ENCODE measurements at regions not wholly inside any gene's neighbourhood (a gene's known extent, or its start where the extent isn't known, plus 50 kb on each side); places are given as distances from the start of the nearest gene placed in this dataset.

DNA sequence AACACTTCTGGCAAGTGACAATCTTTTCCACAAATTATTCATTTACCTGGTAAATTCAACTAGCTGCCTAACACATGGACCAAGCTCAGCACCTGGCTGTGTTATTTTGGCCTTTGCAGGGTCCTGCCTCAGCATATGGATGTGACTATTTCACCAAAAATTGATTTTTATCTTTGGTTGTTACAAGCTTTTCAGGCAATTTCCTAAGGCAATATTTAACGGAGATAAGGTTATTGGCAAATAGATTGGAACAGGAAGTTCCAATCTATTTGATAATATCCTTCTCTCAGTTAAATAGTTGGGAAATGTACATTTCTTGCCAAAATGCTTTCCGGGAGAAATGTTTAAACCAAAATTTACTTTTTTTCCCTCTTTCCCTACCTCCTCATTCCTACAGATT lies 415.2 kb upstream of the SMARCA2 start:
- Histone ChIP-seq H3K4me1 (ENCODE audit: insufficient read depth) (no peaks in the 10 kb centered on the region), H2AFZ (no peak overlapping the region), H3K9me2 (replicated peaks; ENCODE audit: insufficient read depth) (no peaks in the 10 kb centered on the region), H3K4me3 (no peak overlapping the region), H3K79me2 (no peaks in the 10 kb centered on the region), H3K27ac (no peak overlapping the region), H3K9me3 (ENCODE audit: low read depth) (no peaks in the 10 kb centered on the region), H3K36me3 (replicated peaks; ENCODE audit: insufficient read depth, low read depth) (no peaks in the 10 kb centered on the region), H3K27me3 (no peaks in the 10 kb centered on the region), H4K20me1 (ENCODE audit: insufficient read depth, poor library complexity, severe bottlenecking) (no peaks in the 10 kb centered on the region), H3K4me2 (no peak overlapping the region)
- 72% methylated on average over 2 of the region's 2 CpGs for WGBS (ENCODE audit: low lambda C conversion rate, missing lambda C conversion rate)
- no peak for DNase-seq (ENCODE audit: low spot score)
- TF ChIP-seq EZH2phosphoT487 (IDR thresholded peaks at IDR 0.05; ENCODE audit: low read depth, severe bottlenecking, unreplicated experiment) (no peak), EZH2 (IDR thresholded peaks at IDR 0.05; ENCODE audit: borderline replicate concordance) (no peak)

DNA sequence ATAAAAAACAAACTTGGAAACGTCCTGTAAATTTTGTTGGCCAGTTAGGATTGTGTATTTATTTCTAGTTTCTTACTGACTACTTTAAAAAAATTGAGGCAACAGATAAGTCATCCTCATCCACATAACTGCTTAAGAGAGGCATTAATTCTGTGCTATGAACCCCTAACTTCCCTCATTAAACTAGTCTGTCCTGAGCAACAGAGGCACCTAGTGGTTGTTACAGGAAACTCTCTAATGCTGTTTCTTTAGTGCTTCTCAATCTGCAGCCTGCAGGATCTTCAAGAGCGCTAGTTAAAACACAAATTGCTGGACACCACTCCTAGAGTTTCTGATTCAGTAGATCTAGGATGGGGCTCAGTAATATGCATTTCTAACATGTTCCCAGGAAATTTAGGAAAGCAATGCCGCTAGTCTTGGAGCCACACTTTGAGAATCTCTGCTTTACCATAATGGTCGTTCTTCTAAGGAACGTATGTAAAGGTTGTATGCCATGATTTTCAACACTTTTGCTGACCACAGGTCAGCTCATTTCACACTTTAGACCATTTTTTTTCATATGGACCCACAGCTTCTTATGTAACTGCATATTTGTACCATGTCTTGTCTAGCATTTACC lies 410.1 kb upstream of the SMARCA2 start:
- no peak overlapping the region for H2AFZ ChIP-seq
- H3K9me2 ChIP-seq (replicated peaks; ENCODE audit: insufficient read depth), result no peaks in the 10 kb centered on the region
- no peak overlapping the region for H3K4me2 ChIP-seq
- no peaks in the 10 kb centered on the region for H3K36me3 ChIP-seq (replicated peaks; ENCODE audit: insufficient read depth, low read depth)
- 55% methylated on average over 5 of the region's 5 CpGs for WGBS (ENCODE audit: low lambda C conversion rate, missing lambda C conversion rate)
- no peak overlapping the region for H3K4me3 ChIP-seq
- no peaks in the 10 kb centered on the region for H3K27me3 ChIP-seq
- no peaks in the 10 kb centered on the region for H3K4me1 ChIP-seq (ENCODE audit: insufficient read depth)
- DNase-seq (ENCODE audit: low spot score), result no peak
- no peaks in the 10 kb centered on the region for H4K20me1 ChIP-seq (ENCODE audit: insufficient read depth, poor library complexity, severe bottlenecking)
- TF ChIP-seq EZH2 (IDR thresholded peaks at IDR 0.05; ENCODE audit: borderline replicate concordance) (no peak), EZH2phosphoT487 (IDR thresholded peaks at IDR 0.05; ENCODE audit: low read depth, severe bottlenecking, unreplicated experiment) (no peak)
- TF ChIP-seq, protein P1, sequence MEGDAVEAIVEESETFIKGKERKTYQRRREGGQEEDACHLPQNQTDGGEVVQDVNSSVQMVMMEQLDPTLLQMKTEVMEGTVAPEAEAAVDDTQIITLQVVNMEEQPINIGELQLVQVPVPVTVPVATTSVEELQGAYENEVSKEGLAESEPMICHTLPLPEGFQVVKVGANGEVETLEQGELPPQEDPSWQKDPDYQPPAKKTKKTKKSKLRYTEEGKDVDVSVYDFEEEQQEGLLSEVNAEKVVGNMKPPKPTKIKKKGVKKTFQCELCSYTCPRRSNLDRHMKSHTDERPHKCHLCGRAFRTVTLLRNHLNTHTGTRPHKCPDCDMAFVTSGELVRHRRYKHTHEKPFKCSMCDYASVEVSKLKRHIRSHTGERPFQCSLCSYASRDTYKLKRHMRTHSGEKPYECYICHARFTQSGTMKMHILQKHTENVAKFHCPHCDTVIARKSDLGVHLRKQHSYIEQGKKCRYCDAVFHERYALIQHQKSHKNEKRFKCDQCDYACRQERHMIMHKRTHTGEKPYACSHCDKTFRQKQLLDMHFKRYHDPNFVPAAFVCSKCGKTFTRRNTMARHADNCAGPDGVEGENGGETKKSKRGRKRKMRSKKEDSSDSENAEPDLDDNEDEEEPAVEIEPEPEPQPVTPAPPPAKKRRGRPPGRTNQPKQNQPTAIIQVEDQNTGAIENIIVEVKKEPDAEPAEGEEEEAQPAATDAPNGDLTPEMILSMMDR (IDR thresholded peaks at IDR 0.05; ENCODE audit: poor library complexity), result no peak
- no peaks in the 10 kb centered on the region for H3K9me3 ChIP-seq (ENCODE audit: low read depth)
- no peak overlapping the region for H3K27ac ChIP-seq
- no peaks in the 10 kb centered on the region for H3K79me2 ChIP-seq

DNA sequence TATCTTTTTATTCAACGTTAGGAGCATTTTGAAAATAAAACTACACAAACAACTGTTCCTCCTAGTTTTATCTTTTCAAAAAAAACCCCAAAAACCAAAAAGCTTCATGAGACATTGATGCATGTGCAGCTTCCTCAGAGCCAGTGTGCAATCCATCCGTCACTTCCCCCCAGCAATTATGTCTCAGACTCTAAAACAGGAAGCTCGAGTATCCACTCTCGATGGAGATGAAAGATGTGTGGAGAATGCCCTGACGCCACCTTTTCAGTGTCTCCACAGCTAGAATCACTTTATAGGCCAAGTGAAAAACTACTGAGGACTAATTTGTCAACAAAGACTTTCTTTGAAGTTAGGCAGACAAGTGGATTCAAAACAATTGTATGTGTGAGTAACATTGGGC lies 408.9 kb upstream of the SMARCA2 start:
- Histone ChIP-seq H3K4me3 (no peak overlapping the region), H4K20me1 (ENCODE audit: insufficient read depth, poor library complexity, severe bottlenecking) (no peaks in the 10 kb centered on the region), H3K36me3 (replicated peaks; ENCODE audit: insufficient read depth, low read depth) (no peaks in the 10 kb centered on the region), H3K4me2 (no peak overlapping the region), H3K79me2 (no peaks in the 10 kb centered on the region), H3K27ac (no peak overlapping the region), H3K27me3 (no peaks in the 10 kb centered on the region), H3K9me2 (replicated peaks; ENCODE audit: insufficient read depth) (no peaks in the 10 kb centered on the region), H3K4me1 (ENCODE audit: insufficient read depth) (no peaks in the 10 kb centered on the region), H2AFZ (no peak overlapping the region), H3K9me3 (ENCODE audit: low read depth) (no peaks in the 10 kb centered on the region)
- TF ChIP-seq, protein P1 (IDR thresholded peaks at IDR 0.05; ENCODE audit: poor library complexity), result no peak
- TF ChIP-seq EZH2 (IDR thresholded peaks at IDR 0.05; ENCODE audit: borderline replicate concordance) (no peak), EZH2phosphoT487 (IDR thresholded peaks at IDR 0.05; ENCODE audit: low read depth, severe bottlenecking, unreplicated experiment) (no peak)
- WGBS (ENCODE audit: low lambda C conversion rate, missing lambda C conversion rate), result 62% methylated on average over 5 of the region's 5 CpGs
- DNase-seq (ENCODE audit: low spot score), result no peak

DNA sequence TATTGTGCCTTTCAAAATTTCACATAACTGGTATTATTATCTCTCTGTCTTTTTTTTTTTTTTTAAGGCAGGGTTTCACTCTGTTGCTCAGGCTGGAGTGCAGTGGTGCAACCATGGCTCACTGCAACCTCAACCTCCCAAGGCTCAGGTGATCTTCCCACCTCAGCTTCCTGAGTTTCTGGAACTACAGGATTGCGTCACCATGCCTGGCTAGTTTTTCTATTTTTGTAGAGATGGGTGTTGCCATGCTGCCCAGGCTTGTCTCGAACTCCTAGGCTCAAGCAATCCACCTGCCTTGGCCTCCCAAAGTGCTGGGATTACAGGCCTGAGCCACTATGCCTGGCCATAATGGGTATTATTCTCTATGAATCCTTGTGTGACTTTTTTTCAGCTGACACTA lies 402.3 kb upstream of the SMARCA2 start:
- Histone ChIP-seq H3K4me1 (ENCODE audit: insufficient read depth) (no peaks in the 10 kb centered on the region), H3K9me2 (replicated peaks; ENCODE audit: insufficient read depth) (no peaks in the 10 kb centered on the region), H3K79me2 (no peaks in the 10 kb centered on the region), H3K36me3 (replicated peaks; ENCODE audit: insufficient read depth, low read depth) (no peaks in the 10 kb centered on the region), H2AFZ (no peak overlapping the region), H3K9me3 (ENCODE audit: low read depth) (no peaks in the 10 kb centered on the region), H3K27me3 (no peaks in the 10 kb centered on the region), H3K27ac (no peak overlapping the region), H3K4me3 (no peak overlapping the region), H4K20me1 (ENCODE audit: insufficient read depth, poor library complexity, severe bottlenecking) (no peaks in the 10 kb centered on the region), H3K4me2 (no peak overlapping the region)
- 44% methylated on average over 2 of the region's 2 CpGs for WGBS (ENCODE audit: low lambda C conversion rate, missing lambda C conversion rate)
- TF ChIP-seq, protein P1 (IDR thresholded peaks at IDR 0.05; ENCODE audit: poor library complexity), result no peak
- no peak for TF ChIP-seq EZH2 (IDR thresholded peaks at IDR 0.05; ENCODE audit: borderline replicate concordance)
- TF ChIP-seq EZH2phosphoT487 (IDR thresholded peaks at IDR 0.05; ENCODE audit: low read depth, severe bottlenecking, unreplicated experiment), result no peak
- DNase-seq (ENCODE audit: low spot score), result no peak

All from hepatocyte (in vitro differentiated cells).